ENCODE measurements at regions not wholly inside any gene's neighbourhood (a gene's known extent, or its start where the extent isn't known, plus 50 kb on each side); places are given as distances from the start of the nearest gene placed in this dataset.

- peaks cover 25% of the 10 kb centered on the region for H3K4me1 ChIP-seq (ENCODE audit: control insufficient read depth, insufficient read depth, low read length)
- no peaks in the 10 kb centered on the region for H3K9me3 ChIP-seq (ENCODE audit: control insufficient read depth, low read length)
- H3K4me3 ChIP-seq (ENCODE audit: low read length), result no peak overlapping the region
- no peaks in the 10 kb centered on the region for H3K27me3 ChIP-seq (ENCODE audit: control insufficient read depth, insufficient read depth, low read length)
- peak overlapping the region; percentile 10 for H3K9ac ChIP-seq (ENCODE audit: low read length)
- no peaks in the 10 kb centered on the region for H3K36me3 ChIP-seq (ENCODE audit: control insufficient read depth, insufficient read depth, low read length)
Measured at GRCh38 chr13:73715114-73715910, 418.9 kb downstream of the KLF12 start.

GRCh38 chr13:73714522-73714921, 419.7 kb downstream of the KLF12 start:
- Histone ChIP-seq H3K4me1 (ENCODE audit: control insufficient read depth, insufficient read depth, low read length) (peaks cover 25% of the 10 kb centered on the region), H3K4me3 (ENCODE audit: low read length) (no peak overlapping the region), H3K9ac (ENCODE audit: low read length) (no peak overlapping the region), H3K9me3 (ENCODE audit: control insufficient read depth, low read length) (no peaks in the 10 kb centered on the region), H3K27me3 (ENCODE audit: control insufficient read depth, insufficient read depth, low read length) (no peaks in the 10 kb centered on the region), H3K36me3 (ENCODE audit: control insufficient read depth, insufficient read depth, low read length) (no peaks in the 10 kb centered on the region)

DNA sequence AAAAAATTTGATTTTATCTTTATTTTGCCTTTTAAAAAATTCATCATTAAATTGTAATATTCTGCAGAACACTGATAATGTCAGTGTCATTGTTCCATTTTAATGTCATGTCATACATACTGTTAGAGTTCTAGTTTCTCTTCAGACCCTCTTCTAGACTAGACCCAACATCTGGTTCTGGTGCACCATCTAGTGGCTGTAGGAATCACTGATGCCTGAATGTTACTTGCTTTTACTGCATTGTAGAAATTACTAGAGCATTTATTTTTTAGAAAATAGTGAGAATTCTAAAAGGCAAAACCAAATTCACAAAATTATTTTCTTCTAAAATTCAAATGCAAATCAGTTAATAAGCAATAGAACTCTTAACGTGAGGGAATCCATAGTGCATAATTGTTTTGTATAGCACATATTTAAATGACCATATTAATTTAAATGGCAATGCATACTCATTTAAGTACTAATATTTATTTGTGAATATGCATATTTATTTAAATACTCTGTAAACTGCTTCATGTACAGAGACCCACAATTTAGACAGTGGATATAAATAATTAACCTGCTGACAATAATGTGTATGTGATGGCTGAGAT, 425.7 kb downstream of the KLF12 start:
- no peaks in the 10 kb centered on the region for H3K9me3 ChIP-seq (ENCODE audit: control insufficient read depth, low read length)
- no peak overlapping the region for H3K4me3 ChIP-seq (ENCODE audit: low read length)
- no peak overlapping the region for H3K9ac ChIP-seq (ENCODE audit: low read length)
- H3K4me1 ChIP-seq (ENCODE audit: control insufficient read depth, insufficient read depth, low read length), result no peaks in the 10 kb centered on the region
- H3K27me3 ChIP-seq (ENCODE audit: control insufficient read depth, insufficient read depth, low read length), result no peaks in the 10 kb centered on the region
- H3K36me3 ChIP-seq (ENCODE audit: control insufficient read depth, insufficient read depth, low read length), result no peaks in the 10 kb centered on the region

GRCh38 chr13:73704587-73704986, 429.6 kb downstream of the KLF12 start:
- Histone ChIP-seq H3K9ac (ENCODE audit: low read length) (no peak overlapping the region), H3K4me3 (ENCODE audit: low read length) (no peak overlapping the region), H3K4me1 (ENCODE audit: control insufficient read depth, insufficient read depth, low read length) (peaks cover 9% of the 10 kb centered on the region), H3K36me3 (ENCODE audit: control insufficient read depth, insufficient read depth, low read length) (no peaks in the 10 kb centered on the region), H3K27me3 (ENCODE audit: control insufficient read depth, insufficient read depth, low read length) (no peaks in the 10 kb centered on the region), H3K9me3 (ENCODE audit: control insufficient read depth, low read length) (no peaks in the 10 kb centered on the region)

DNA sequence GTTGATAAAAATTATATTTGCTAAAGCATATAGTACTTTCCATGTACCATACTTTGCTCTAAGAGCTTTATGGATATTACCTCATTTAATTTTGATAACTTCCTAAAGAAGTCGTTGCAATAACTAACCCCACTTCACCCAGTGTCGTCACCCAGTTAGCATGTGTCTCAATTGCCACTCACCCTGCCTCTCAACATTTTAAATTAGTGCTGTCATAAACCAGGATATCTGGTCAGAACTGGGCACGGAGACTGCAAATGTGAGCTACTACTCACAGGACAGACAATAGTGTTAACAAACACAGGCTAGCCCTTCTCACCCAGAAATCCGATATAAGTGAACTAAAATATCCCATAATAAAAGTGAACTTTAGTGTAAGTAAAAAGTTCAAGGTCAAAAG, 430.6 kb downstream of the KLF12 start:
- H3K9ac ChIP-seq (ENCODE audit: low read length), result no peak overlapping the region
- H3K4me1 ChIP-seq (ENCODE audit: control insufficient read depth, insufficient read depth, low read length), result peaks cover 9% of the 10 kb centered on the region
- no peaks in the 10 kb centered on the region for H3K36me3 ChIP-seq (ENCODE audit: control insufficient read depth, insufficient read depth, low read length)

GRCh38 chr13:73702419-73703071, 431.7 kb downstream of the KLF12 start:
- peaks cover 9% of the 10 kb centered on the region for H3K4me1 ChIP-seq (ENCODE audit: control insufficient read depth, insufficient read depth, low read length)
- H3K9ac ChIP-seq (ENCODE audit: low read length), result no peak overlapping the region
- H3K4me3 ChIP-seq (ENCODE audit: low read length), result no peak overlapping the region

More for the DNA sequence above, 430.6 kb downstream of the KLF12 start:
- no peak overlapping the region for H3K4me3 ChIP-seq (ENCODE audit: low read length)
- H3K27me3 ChIP-seq (ENCODE audit: control insufficient read depth, insufficient read depth, low read length), result no peaks in the 10 kb centered on the region
- H3K9me3 ChIP-seq (ENCODE audit: control insufficient read depth, low read length), result no peaks in the 10 kb centered on the region

GRCh38 chr13:73701160-73701559, 433.0 kb downstream of the KLF12 start:
- no peak overlapping the region for H3K4me3 ChIP-seq (ENCODE audit: low read length)

More at GRCh38 chr13:73702419-73703071, 431.7 kb downstream of the KLF12 start:
- Histone ChIP-seq H3K27me3 (ENCODE audit: control insufficient read depth, insufficient read depth, low read length) (no peaks in the 10 kb centered on the region), H3K9me3 (ENCODE audit: control insufficient read depth, low read length) (no peaks in the 10 kb centered on the region), H3K36me3 (ENCODE audit: control insufficient read depth, insufficient read depth, low read length) (no peaks in the 10 kb centered on the region)

DNA sequence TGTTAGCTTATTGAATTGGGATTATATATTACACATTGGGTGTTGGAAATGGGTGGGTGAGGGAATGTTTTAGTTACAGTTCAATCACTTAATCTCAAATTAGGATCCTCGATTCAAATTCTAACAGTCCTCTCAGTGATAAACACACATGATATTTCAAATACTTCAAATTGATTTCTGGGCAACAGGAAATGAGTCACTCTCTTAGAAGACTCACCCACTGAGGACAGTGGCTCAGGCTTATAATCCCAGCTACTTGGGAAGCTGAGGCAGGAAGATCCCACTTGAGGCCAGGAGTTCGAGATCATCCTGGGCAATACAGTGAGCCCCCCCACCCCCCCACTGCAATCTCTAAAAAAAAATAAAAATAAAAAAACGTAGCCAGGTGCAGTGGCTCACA, 435.3 kb downstream of the KLF12 start:
- Histone ChIP-seq H3K27me3 (ENCODE audit: control insufficient read depth, insufficient read depth, low read length) (no peaks in the 10 kb centered on the region), H3K36me3 (ENCODE audit: control insufficient read depth, insufficient read depth, low read length) (no peaks in the 10 kb centered on the region), H3K9ac (ENCODE audit: low read length) (no peak overlapping the region), H3K4me1 (ENCODE audit: control insufficient read depth, insufficient read depth, low read length) (peaks cover 9% of the 10 kb centered on the region), H3K9me3 (ENCODE audit: control insufficient read depth, low read length) (no peaks in the 10 kb centered on the region), H3K4me3 (ENCODE audit: low read length) (no peak overlapping the region)

More at GRCh38 chr13:73701160-73701559, 433.0 kb downstream of the KLF12 start:
- H3K27me3 ChIP-seq (ENCODE audit: control insufficient read depth, insufficient read depth, low read length), result no peaks in the 10 kb centered on the region
- no peaks in the 10 kb centered on the region for H3K9me3 ChIP-seq (ENCODE audit: control insufficient read depth, low read length)
- H3K36me3 ChIP-seq (ENCODE audit: control insufficient read depth, insufficient read depth, low read length), result no peaks in the 10 kb centered on the region
- H3K9ac ChIP-seq (ENCODE audit: low read length), result no peak overlapping the region
- peaks cover 9% of the 10 kb centered on the region for H3K4me1 ChIP-seq (ENCODE audit: control insufficient read depth, insufficient read depth, low read length)

DNA sequence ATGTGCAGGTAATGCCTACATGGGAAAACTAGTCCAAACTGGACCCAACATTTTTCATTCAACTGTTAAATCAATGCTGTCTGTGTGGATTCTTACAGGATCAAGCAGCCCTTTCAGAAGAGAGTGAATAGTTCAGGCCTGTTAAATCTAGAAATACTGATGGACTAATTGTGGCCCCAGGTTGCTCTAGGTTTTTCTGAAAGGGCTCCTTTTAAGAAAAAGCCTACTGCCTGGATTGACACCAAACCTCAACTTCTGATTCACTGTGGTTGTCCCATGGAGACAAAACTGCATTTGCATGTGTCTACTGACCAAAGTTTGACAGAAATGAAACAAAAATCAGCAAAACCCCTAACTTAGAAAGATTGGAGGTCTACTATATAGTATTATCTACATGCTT, 437.0 kb downstream of the KLF12 start:
- no peaks in the 10 kb centered on the region for H3K9me3 ChIP-seq (ENCODE audit: control insufficient read depth, low read length)
- H3K4me1 ChIP-seq (ENCODE audit: control insufficient read depth, insufficient read depth, low read length), result peaks cover 2% of the 10 kb centered on the region
- H3K4me3 ChIP-seq (ENCODE audit: low read length), result no peak overlapping the region
- H3K27me3 ChIP-seq (ENCODE audit: control insufficient read depth, insufficient read depth, low read length), result no peaks in the 10 kb centered on the region
- no peak overlapping the region for H3K9ac ChIP-seq (ENCODE audit: low read length)
- H3K36me3 ChIP-seq (ENCODE audit: control insufficient read depth, insufficient read depth, low read length), result no peaks in the 10 kb centered on the region

DNA sequence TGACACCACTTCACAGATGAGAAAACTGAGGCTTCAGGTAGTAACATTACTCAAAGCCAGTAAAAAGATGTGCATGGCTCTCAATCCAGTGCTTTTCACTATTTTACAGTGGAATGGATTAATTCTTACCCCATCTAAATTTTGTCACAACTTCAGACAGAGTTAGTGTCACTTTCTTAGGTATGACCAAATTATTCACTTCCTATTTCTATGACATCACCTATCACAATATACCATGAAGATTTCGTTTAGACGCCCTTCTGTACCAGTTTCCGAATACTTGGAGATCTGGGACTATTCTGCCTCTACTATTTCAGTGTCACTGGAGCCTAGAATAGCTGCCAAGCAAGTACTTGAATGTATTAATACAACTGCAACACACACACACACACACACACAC, 437.5 kb downstream of the KLF12 start:
- H3K4me1 ChIP-seq (ENCODE audit: control insufficient read depth, insufficient read depth, low read length), result no peaks in the 10 kb centered on the region
- no peak overlapping the region for H3K9ac ChIP-seq (ENCODE audit: low read length)
- H3K36me3 ChIP-seq (ENCODE audit: control insufficient read depth, insufficient read depth, low read length), result no peaks in the 10 kb centered on the region
- H3K4me3 ChIP-seq (ENCODE audit: low read length), result no peak overlapping the region
- H3K27me3 ChIP-seq (ENCODE audit: control insufficient read depth, insufficient read depth, low read length), result no peaks in the 10 kb centered on the region
- no peaks in the 10 kb centered on the region for H3K9me3 ChIP-seq (ENCODE audit: control insufficient read depth, low read length)

DNA sequence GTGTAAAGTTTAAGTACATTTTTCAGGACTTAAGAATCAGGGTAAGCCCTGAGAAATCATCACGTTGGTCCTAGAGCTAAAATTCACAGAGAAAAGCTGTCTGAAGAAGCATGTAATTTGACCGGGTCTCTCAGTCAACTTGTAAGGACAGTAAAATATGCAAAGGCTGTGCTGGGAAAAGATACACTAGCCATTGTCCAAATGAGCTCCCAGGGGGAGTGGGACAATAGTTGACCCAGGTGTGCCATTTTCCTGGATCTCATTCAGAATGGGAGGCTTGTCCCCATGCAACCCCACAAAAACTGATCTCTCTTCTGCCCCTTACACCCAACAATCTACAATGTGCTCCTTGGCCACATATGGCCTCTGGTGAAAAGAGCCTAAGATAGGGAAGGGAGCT, 437.9 kb downstream of the KLF12 start:
- Histone ChIP-seq H3K4me3 (ENCODE audit: low read length) (no peak overlapping the region), H3K36me3 (ENCODE audit: control insufficient read depth, insufficient read depth, low read length) (no peaks in the 10 kb centered on the region), H3K9me3 (ENCODE audit: control insufficient read depth, low read length) (no peaks in the 10 kb centered on the region), H3K4me1 (ENCODE audit: control insufficient read depth, insufficient read depth, low read length) (no peaks in the 10 kb centered on the region), H3K9ac (ENCODE audit: low read length) (no peak overlapping the region), H3K27me3 (ENCODE audit: control insufficient read depth, insufficient read depth, low read length) (no peaks in the 10 kb centered on the region)

DNA sequence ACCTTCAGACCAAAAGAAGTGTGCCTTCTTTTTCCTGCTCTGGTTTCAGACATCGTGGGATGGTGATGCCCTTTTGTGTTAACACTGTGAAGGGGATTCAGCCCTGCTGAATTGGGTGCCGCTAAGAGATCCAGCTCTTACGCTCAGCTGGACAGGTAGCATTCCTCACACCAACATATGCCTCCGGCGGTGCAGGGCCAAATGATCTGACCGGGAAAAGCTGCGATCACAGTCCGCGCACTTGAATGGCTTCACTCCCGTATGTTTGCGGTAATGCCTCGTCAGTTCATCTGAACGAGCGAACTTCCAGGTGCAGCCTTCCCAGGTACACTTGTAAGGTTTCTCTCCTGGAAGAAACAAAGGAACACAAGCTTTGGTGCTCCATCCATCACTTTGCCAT, 438.9 kb downstream of the KLF12 start:
- H3K9me3 ChIP-seq (ENCODE audit: control insufficient read depth, low read length), result no peaks in the 10 kb centered on the region
- H3K9ac ChIP-seq (ENCODE audit: low read length), result no peak overlapping the region
- H3K4me3 ChIP-seq (ENCODE audit: low read length), result no peak overlapping the region
- H3K27me3 ChIP-seq (ENCODE audit: control insufficient read depth, insufficient read depth, low read length), result no peaks in the 10 kb centered on the region
- H3K4me1 ChIP-seq (ENCODE audit: control insufficient read depth, insufficient read depth, low read length), result no peaks in the 10 kb centered on the region
- H3K36me3 ChIP-seq (ENCODE audit: control insufficient read depth, insufficient read depth, low read length), result no peaks in the 10 kb centered on the region
